HG03095 (cell line): ENCODE measurements at regions not wholly inside any gene's neighbourhood (a gene's known extent, or its start where the extent isn't known, plus 50 kb on each side); places are given as distances from the start of the nearest gene placed in this dataset.

ENCODE experiments used
- ATAC-seq: cut with Tn5 transposase; IDR thresholded peaks from one replicate; pipeline ENCODE4 v1.9.1; 2021; ENCODE audit warnings: moderate library complexity; ENCODE audit not compliant: unreplicated experiment

- no peak for ATAC-seq
Measured at GRCh38 chr16:79449067-79449769, 151.3 kb downstream of the MAF start.

GRCh38 chr16:79444572-79444971 lies 156.0 kb downstream of the MAF start:
- ATAC-seq, result no peak

GRCh38 chr16:79439901-79440300 lies 160.6 kb downstream of the MAF start:
- no peak for ATAC-seq

DNA sequence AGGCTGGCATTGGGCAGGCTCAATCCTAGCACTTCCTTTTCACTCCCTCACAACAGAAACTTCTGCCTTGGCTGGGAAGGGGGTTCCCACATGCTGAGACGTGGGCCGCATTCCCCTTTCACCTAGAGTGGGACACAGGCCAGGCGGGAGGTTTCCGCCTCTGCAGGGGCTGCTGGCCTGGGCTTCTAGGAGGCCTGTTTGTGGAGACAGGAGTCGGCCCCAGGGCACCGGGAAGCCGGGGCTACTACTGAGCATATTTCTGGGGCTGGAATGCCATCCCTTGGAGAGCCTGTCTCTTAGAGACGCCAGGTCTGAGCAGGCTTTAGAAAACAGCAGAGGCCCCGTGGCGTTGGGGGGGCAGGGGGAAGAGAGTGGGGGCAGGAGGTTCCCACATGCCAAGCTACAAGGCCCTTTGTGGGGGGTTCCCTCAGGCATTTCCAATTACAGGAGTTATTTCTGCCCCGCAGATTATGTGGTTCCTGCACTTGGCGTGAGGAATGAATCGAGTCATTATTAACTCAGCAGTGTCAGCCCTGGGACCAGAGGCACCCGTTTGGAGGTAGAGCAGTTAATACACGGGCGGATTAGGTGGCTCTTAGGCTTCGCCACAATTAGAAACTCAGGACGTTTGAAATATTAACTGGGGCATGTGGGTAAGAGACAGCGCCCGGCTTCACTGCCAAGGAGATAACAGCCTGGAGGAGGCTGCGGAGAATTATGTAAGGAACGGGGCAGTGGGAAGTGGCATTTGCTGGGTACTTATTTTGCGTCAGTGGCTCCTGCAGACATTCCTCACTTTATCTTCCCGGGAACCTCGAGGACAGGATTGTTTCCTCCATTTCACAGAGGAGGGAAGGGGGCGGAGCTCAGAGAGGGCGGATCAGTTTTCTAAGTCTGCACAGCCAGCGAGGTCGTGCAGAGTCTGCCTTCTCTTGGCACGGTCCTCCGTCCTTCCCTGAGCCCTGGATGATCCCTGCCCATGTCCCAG lies 162.5 kb downstream of the MAF start:
- ATAC-seq, result no peak

- ATAC-seq, result no peak
Measured at GRCh38 chr16:79436885-79437284, 163.7 kb downstream of the MAF start.

DNA sequence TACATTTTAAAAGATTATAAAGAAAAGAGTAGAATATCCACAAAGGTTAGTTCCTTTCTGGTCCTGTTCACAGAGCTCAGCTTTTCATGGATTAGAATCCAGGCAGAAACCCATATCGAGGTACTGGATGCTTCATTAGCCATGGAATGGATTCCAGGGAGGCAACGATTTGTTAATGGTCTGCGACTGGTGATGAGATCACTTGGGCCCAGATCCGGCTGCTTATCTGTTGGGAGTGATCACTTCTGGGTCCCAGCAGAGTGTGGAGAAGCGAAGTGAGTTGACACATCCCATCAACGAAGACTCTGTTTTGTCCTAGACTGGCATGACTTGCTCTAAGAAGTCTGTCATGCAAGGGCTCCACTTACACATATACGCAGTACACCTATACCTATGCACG lies 165.8 kb downstream of the MAF start:
- ATAC-seq, result no peak

- no peak for ATAC-seq
Measured at GRCh38 chr16:79434092-79434491, 166.4 kb downstream of the MAF start.

DNA sequence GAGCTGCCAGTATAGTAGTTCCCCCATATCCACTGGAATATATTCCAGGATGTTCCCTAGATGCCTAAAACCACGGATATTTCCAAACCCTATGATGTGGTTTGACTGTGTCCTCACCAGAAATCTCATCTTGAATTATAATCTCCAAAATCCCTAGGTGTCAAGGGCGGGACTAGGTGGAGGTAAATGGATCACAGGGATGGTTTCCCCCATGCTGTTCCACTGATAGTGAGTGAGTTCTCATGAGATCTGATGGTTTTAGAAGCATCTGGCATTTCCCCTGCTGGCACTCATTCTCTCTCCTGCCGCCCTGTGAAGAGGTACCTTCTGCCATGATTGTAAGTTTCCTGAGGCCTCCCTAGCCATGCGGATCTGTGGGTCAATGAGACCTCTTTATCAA lies 168.6 kb downstream of the MAF start:
- no peak for ATAC-seq

- ATAC-seq, result no peak
Measured at GRCh38 chr16:79430191-79430678, 170.3 kb downstream of the MAF start.

DNA sequence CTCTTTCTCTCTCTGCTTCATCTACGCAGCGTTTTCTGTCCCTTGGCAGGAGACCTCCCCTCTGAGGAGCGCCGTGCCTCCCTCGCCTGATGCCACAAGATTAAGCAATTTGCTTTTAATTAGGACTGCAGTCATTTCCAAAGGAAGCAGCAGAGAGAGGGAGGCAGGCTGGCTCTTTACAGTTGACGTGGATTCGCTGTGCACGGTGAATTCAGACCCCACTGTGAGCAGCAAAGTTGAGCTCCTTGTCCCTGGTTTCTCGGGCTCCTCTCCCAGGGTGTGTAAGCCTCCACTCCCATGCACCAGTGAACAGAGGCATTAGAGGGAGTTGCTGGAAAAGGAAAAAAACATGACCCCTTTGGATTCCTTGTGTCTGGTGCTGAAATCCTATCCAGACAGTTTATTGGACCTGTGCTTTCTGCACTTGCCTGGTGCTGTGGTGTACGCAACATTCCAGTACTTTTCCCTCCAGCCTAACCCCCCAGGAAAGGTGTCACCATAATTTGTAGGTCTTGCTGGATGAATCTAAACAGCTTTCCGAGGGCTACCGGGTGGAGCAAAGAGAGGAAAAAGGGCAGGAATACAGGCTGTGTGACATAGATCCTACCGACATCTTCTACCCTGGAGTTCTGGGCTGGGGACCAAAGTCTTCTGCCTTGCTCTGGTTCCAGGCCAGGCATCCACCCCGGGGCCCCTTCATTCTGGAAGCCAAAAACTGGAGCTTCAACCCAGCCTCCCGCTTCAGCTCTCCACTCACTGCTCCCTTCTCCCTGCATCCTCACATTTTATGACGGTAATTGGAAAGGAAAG lies 171.0 kb downstream of the MAF start:
- no peak for ATAC-seq

- ATAC-seq, result no peak
Measured at GRCh38 chr16:79426663-79427062, 173.9 kb downstream of the MAF start.

GRCh38 chr16:79422064-79422463 lies 178.5 kb downstream of the MAF start:
- ATAC-seq, result no peak

DNA sequence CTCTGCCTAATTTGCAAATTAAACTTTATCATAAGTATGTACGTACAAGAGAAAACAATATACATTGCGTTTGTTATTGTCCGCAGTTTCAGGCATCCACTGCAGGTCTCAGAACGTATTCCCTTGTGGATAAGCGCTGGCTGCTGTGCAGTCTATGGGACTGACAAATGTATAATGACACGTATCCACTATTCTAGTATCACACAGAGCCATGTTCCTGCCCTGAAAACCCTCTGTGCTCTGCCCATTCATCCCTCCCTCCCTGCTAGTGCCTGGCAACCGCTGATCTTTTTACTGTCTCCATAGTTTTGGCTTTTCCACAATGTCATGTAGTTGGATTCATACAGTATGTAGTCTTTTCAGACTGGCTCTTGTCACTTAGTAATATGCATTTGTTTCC lies 179.4 kb downstream of the MAF start:
- no peak for ATAC-seq

- ATAC-seq, result no peak
Measured at GRCh38 chr16:79420493-79420892, 180.0 kb downstream of the MAF start.

DNA sequence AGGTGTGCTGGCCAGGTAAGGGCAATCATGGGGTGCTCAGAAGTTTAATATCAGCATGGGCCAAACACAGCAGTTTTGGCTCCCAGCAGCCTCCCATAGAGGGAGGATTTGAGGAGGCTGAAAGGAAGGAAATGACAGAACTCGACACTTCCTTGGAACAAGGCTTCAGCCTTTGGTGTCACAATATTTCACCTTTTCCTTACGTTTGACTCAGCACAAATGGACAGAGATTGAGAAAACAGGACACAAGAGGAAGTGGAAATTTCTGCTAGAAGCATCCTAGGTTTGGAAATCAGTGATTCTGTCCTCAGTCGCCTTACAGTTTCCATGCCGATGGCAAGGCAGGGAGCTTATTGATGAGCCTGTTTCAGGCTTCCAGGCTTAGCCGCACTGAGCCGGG lies 181.4 kb downstream of the MAF start:
- ATAC-seq, result no peak

- ATAC-seq, result no peak
Measured at GRCh38 chr16:79417601-79418008, 182.9 kb downstream of the MAF start.

GRCh38 chr16:79415983-79416640 lies 184.4 kb downstream of the MAF start:
- ATAC-seq, result no peak

DNA sequence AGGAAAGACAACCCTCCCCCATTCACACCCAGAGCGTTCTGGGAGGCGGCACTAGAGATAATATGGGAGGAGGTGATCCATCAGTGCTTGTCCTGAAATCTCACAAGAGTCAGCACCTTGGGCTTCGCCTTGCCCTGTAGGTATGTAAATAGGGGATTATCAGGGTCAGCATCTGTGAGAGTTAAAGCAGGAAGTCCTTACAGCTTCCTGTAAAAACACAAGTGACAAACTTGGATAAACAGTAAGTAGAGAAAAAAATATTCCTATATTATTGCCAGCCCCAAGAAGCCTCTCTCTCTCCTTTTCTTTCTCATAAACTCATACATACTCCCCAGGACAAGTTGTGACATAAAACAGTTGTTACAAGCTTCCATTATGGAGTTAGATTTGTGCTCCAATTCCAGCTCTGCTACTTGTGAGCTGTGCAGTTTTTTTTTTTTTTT lies 187.7 kb downstream of the MAF start:
- no peak for ATAC-seq

- no peak for ATAC-seq
Measured at GRCh38 chr16:79411805-79412204, 188.7 kb downstream of the MAF start.

DNA sequence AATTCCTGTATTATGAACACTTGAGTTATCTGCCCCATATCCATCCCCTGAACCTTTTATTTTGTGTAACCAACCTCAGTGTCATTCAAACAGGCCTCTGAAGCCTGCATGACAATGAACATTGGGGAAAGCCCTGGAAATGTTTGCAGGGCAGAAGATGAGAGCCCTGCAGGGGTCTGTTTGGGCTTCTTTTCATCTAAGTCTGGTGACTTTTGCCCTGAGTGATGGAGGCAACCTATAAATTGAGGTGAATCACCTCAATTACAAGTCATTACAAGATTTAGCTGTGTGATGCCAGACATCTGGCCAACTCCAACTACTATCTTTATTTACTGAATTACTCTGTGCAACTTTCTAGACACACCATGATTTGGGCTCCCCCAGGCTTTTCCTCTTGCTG lies 189.2 kb downstream of the MAF start:
- no peak for ATAC-seq

- no peak for ATAC-seq
Measured at GRCh38 chr16:79409978-79410377, 190.6 kb downstream of the MAF start.
